ENCODE measurements at regions not wholly inside any gene's neighbourhood (a gene's known extent, or its start where the extent isn't known, plus 50 kb on each side); places are given as distances from the start of the nearest gene placed in this dataset.

DNA sequence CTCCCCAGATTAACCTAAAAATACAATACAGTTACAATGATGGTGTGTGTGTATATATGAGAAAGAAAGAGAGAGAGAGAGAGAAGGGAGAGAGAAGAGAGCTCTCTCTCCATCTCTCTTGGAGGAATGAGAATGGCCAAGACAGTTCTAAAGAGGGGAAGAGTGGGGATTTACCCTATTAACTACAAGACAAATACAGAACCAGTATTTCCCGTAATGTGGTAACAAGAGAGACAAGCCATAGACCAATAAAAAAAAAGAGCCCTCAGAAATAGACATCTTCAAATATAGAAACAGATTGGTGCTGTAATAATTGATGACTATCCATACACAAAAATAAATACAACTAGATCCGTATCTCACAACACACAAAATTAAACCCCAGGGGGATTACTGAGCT is 87.0 kb downstream of the NSMCE3 start:
- TF ChIP-seq, protein P1, sequence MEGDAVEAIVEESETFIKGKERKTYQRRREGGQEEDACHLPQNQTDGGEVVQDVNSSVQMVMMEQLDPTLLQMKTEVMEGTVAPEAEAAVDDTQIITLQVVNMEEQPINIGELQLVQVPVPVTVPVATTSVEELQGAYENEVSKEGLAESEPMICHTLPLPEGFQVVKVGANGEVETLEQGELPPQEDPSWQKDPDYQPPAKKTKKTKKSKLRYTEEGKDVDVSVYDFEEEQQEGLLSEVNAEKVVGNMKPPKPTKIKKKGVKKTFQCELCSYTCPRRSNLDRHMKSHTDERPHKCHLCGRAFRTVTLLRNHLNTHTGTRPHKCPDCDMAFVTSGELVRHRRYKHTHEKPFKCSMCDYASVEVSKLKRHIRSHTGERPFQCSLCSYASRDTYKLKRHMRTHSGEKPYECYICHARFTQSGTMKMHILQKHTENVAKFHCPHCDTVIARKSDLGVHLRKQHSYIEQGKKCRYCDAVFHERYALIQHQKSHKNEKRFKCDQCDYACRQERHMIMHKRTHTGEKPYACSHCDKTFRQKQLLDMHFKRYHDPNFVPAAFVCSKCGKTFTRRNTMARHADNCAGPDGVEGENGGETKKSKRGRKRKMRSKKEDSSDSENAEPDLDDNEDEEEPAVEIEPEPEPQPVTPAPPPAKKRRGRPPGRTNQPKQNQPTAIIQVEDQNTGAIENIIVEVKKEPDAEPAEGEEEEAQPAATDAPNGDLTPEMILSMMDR (IDR thresholded peaks at IDR 0.05), result no peak
- TF ChIP-seq POLR2A (IDR thresholded peaks at IDR 0.05), result no peak
- no peak for TF ChIP-seq POLR2AphosphoS5 (IDR thresholded peaks at IDR 0.05)

All from stomach (tissue), 4 donors.